Keratinocyte (primary cell): ENCODE measurements at regions not wholly inside any gene's neighbourhood (a gene's known extent, or its start where the extent isn't known, plus 50 kb on each side); places are given as distances from the start of the nearest gene placed in this dataset.

Experiments
- DNase-seq: peaks from one replicate; pipeline ENCODE4 v3.0.0-alpha.2; 2011; ENCODE audit warnings: low read depth, missing footprints, low spot score
- FAIRE-seq: peaks from 2 replicates; lab custom pipeline; 2011; peaks lifted over from hg19 to GRCh38; lab: Jason Lieb, UNC
- H2AFZ ChIP-seq: 2 replicates; pipeline ENCODE4 v1.6.0; 2012; ENCODE audit warnings: low read length, control low read depth, inconsistent platforms; ENCODE audit not compliant: control insufficient read depth
- H3K27ac ChIP-seq: 2 replicates; pipeline ENCODE4 v1.5.1; 2011; ENCODE audit warnings: low read length; ENCODE audit not compliant: control insufficient read depth, insufficient read depth
- H3K27me3 ChIP-seq: 3 replicates; pipeline ENCODE4 v1.6.0; 2011; ENCODE audit warnings: low read length; ENCODE audit not compliant: control insufficient read depth, insufficient read depth; ENCODE audit errors: extremely low read depth
- H3K36me3 ChIP-seq, 2 experiments: 2 replicates in 1 of 2; 3 replicates in 1 of 2; pipeline ENCODE4 v1.5.1; 2011; ENCODE audit warnings: low read length in 2 of 2, mild to moderate bottlenecking in 1 of 2; ENCODE audit not compliant: control insufficient read depth in 2 of 2, insufficient read depth in 2 of 2; ENCODE audit errors: extremely low read depth in 1 of 2
- H3K4me1 ChIP-seq: 3 replicates; pipeline ENCODE4 v1.5.1; 2011; ENCODE audit warnings: low read length; ENCODE audit not compliant: control insufficient read depth, insufficient read depth; ENCODE audit errors: extremely low read depth
- H3K4me2 ChIP-seq: 3 replicates; pipeline ENCODE4 v1.6.0; 2011; ENCODE audit warnings: low read depth, low read length; ENCODE audit not compliant: control insufficient read depth, insufficient read depth; ENCODE audit errors: extremely low read depth
- H3K4me3 ChIP-seq, 3 experiments: fragments of 200-600 bp in 1 of 3; sonication (generic) in 1 of 3; 2 replicates in 2 of 3; 3 replicates in 1 of 3; pipeline ENCODE4 v1.5.1; 2011 to 2016; ENCODE audit warnings: low read length in 3 of 3, mild to moderate bottlenecking in 3 of 3, control low read depth in 2 of 3, inconsistent platforms in 1 of 3, low read depth in 1 of 3, mixed read lengths in 1 of 3, mixed run types in 1 of 3, moderate library complexity in 1 of 3; ENCODE audit not compliant: control insufficient read depth in 2 of 3, insufficient read depth in 2 of 3; ENCODE audit errors: extremely low read depth in 1 of 3
- H3K79me2 ChIP-seq: 2 replicates; pipeline ENCODE4 v1.6.0; 2012; ENCODE audit warnings: low read length; ENCODE audit not compliant: control insufficient read depth, insufficient read depth
- H3K9ac ChIP-seq: 3 replicates; pipeline ENCODE4 v1.6.0; 2011; ENCODE audit warnings: low read length; ENCODE audit not compliant: control insufficient read depth, insufficient read depth; ENCODE audit errors: extremely low read depth
- H3K9me1 ChIP-seq: 3 replicates; pipeline ENCODE4 v1.6.0; 2011; ENCODE audit warnings: low read length; ENCODE audit not compliant: control insufficient read depth, insufficient read depth; ENCODE audit errors: extremely low read depth
- H3K9me3 ChIP-seq: 2 replicates; pipeline ENCODE4 v1.5.1; 2012; ENCODE audit warnings: low read depth, low read length; ENCODE audit not compliant: control insufficient read depth
- H4K20me1 ChIP-seq: 3 replicates; pipeline ENCODE4 v1.6.0; 2011; ENCODE audit warnings: low read length; ENCODE audit not compliant: control insufficient read depth, insufficient read depth; ENCODE audit errors: extremely low read depth
- EZH2 ChIP-seq: IDR thresholded peaks from one replicate; pipeline ENCODE4 v1.6.1; 2012; ENCODE audit warnings: inconsistent platforms, mild to moderate bottlenecking, low read length, moderate library complexity
- dilution Hi-C: fragments of 300-500 bp; cut with MboI; formaldehyde crosslinking; loops from one replicate; pipeline ENCODE4 v1.7.0; 2020; ENCODE audit warnings: low sequenced_read_pairs; ENCODE audit not compliant: extremely low pct_ligation_motif_present
- TF ChIP-seq, protein P1 (sequence below), 3 experiments: IDR thresholded peaks in 1 of 3; conservative IDR thresholded peaks in 1 of 3; optimal IDR thresholded peaks in 1 of 3; 2 replicates in 2 of 3; 3 replicates in 1 of 3; pipeline versions ENCODE3 to v1.5.1; 2011; ENCODE audit warnings: low read length in 3 of 3, mild to moderate bottlenecking in 3 of 3, moderate library complexity in 2 of 3, control low read depth in 1 of 3, inconsistent platforms in 1 of 3; ENCODE audit not compliant: insufficient read depth in 2 of 3; ENCODE audit errors: extremely low read depth in 1 of 3

DNA sequence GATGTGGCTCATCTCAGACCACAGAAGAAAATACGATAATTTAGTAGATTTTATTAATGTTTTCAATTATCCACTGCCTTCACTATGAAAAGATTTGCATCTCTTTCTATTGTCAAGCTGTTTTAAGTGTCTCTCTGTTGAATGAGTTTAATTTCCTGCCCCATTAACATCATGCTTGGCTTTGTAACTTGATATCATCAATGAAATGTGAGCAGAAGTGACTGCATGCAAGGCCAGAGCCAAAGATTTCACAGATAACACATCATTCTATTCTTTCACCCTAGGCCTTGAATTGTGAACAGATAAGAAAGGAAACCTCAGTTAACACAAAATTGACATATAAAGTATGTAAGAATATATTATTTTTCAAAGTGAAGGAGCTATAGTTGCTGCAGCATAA, 986.4 kb upstream of the CDH18 start:
- Histone ChIP-seq H3K4me3 (no peak overlapping the region), H3K9me1 (no peaks in the 10 kb centered on the region), H2AFZ (no peak overlapping the region), H3K4me1 (no peaks in the 10 kb centered on the region), H3K27ac (no peak overlapping the region), H4K20me1 (no peaks in the 10 kb centered on the region), H3K79me2 (no peaks in the 10 kb centered on the region), H3K36me3 (no peaks in the 10 kb centered on the region), H3K9ac (no peak overlapping the region), H3K4me2 (no peak overlapping the region), H3K27me3 (no peaks in the 10 kb centered on the region), H3K9me3 (no peaks in the 10 kb centered on the region)
- dilution Hi-C loops: no loop called here
- TF ChIP-seq, protein P1, sequence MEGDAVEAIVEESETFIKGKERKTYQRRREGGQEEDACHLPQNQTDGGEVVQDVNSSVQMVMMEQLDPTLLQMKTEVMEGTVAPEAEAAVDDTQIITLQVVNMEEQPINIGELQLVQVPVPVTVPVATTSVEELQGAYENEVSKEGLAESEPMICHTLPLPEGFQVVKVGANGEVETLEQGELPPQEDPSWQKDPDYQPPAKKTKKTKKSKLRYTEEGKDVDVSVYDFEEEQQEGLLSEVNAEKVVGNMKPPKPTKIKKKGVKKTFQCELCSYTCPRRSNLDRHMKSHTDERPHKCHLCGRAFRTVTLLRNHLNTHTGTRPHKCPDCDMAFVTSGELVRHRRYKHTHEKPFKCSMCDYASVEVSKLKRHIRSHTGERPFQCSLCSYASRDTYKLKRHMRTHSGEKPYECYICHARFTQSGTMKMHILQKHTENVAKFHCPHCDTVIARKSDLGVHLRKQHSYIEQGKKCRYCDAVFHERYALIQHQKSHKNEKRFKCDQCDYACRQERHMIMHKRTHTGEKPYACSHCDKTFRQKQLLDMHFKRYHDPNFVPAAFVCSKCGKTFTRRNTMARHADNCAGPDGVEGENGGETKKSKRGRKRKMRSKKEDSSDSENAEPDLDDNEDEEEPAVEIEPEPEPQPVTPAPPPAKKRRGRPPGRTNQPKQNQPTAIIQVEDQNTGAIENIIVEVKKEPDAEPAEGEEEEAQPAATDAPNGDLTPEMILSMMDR (optimal IDR thresholded peaks at IDR 0.05 in 1 of 3, IDR thresholded peaks at IDR 0.05 in 1 of 3, conservative IDR thresholded peaks at IDR 0.05 in 1 of 3; ENCODE audit: extremely low read depth in 1 of 3, insufficient read depth in 2 of 3, low read length in 3 of 3): no peak
- TF ChIP-seq EZH2: no peak
- no peak for DNase-seq
- no peak for FAIRE-seq

- no peak overlapping the region for H2AFZ ChIP-seq
- H4K20me1 ChIP-seq: no peaks in the 10 kb centered on the region
- DNase-seq (no peak), FAIRE-seq (no peak)
- H3K79me2 ChIP-seq: no peaks in the 10 kb centered on the region
- H3K4me2 ChIP-seq: no peak overlapping the region
- no peaks in the 10 kb centered on the region for H3K4me1 ChIP-seq
- H3K9me1 ChIP-seq: no peaks in the 10 kb centered on the region
- H3K27me3 ChIP-seq: no peaks in the 10 kb centered on the region
- no peak overlapping the region for H3K9ac ChIP-seq
- no peak overlapping the region for H3K27ac ChIP-seq
- H3K9me3 ChIP-seq: no peaks in the 10 kb centered on the region
- H3K4me3 ChIP-seq: no peak overlapping the region
- TF ChIP-seq EZH2: no peak
- TF ChIP-seq, protein P1 (optimal IDR thresholded peaks at IDR 0.05 in 1 of 3, IDR thresholded peaks at IDR 0.05 in 1 of 3, conservative IDR thresholded peaks at IDR 0.05 in 1 of 3; ENCODE audit: extremely low read depth in 1 of 3, insufficient read depth in 2 of 3, low read length in 3 of 3): no peak
- dilution Hi-C loops: no loop called here
- no peaks in the 10 kb centered on the region for H3K36me3 ChIP-seq
Observed at GRCh38 chr5:20972419-20972925, 984.5 kb upstream of the CDH18 start.
